DND-41 (cell line): ENCODE measurements at regions not wholly inside any gene's neighbourhood (a gene's known extent, or its start where the extent isn't known, plus 50 kb on each side); places are given as distances from the start of the nearest gene placed in this dataset.

Experiments
- ATAC-seq: fragments of 200-7000 bp; cut with Tn5 transposase; 3 replicates; pipeline ENCODE4 v1.9.1; 2021; ENCODE audit warnings: low read depth; ENCODE audit not compliant: insufficient read depth
- DNase-seq: peaks from one replicate; pipeline ENCODE4 v3.0.0-alpha.2; 2020
- H2AFZ ChIP-seq: 2 replicates; pipeline ENCODE4 v1.6.0; 2012; ENCODE audit warnings: low read depth, low read length
- H3K27ac ChIP-seq: 2 replicates; pipeline ENCODE4 v1.5.1; 2012; ENCODE audit warnings: low read length, inconsistent platforms
- H3K27me3 ChIP-seq: fragments of 200-600 bp; sonication (generic); 2 replicates; pipeline ENCODE4 v1.6.0; 2012; ENCODE audit warnings: low read length, mild to moderate bottlenecking, inconsistent platforms; ENCODE audit not compliant: insufficient read depth, poor library complexity
- H3K36me3 ChIP-seq: 2 replicates; pipeline ENCODE4 v1.5.1; 2012; ENCODE audit warnings: low read length, inconsistent platforms; ENCODE audit not compliant: insufficient read depth
- H3K4me1 ChIP-seq: 2 replicates; pipeline ENCODE4 v1.5.1; 2012; ENCODE audit warnings: mild to moderate bottlenecking, low read length; ENCODE audit not compliant: insufficient read depth
- H3K4me2 ChIP-seq: 2 replicates; pipeline ENCODE4 v1.6.0; 2012; ENCODE audit warnings: mild to moderate bottlenecking, moderate library complexity, low read length, inconsistent platforms; ENCODE audit not compliant: insufficient read depth
- H3K4me3 ChIP-seq, 2 experiments: fragments of 200-600 bp in 1 of 2; shearing (Covaris generic) in 1 of 2; 2 replicates each; pipeline ENCODE4 v1.5.1; 2012 to 2016; ENCODE audit warnings: inconsistent platforms in 2 of 2, low read length in 2 of 2, mild to moderate bottlenecking in 2 of 2, low read depth in 1 of 2, moderate library complexity in 1 of 2
- H3K79me2 ChIP-seq: 2 replicates; pipeline ENCODE4 v1.6.0; 2012; ENCODE audit warnings: low read length, inconsistent platforms; ENCODE audit not compliant: insufficient read depth
- H3K9ac ChIP-seq: 2 replicates; pipeline ENCODE4 v1.6.0; 2012; ENCODE audit warnings: low read depth, mild to moderate bottlenecking, inconsistent platforms, low read length, moderate library complexity
- H3K9me3 ChIP-seq: 2 replicates; pipeline ENCODE4 v1.5.1; 2012; ENCODE audit warnings: low read length, moderate library complexity, mild to moderate bottlenecking, inconsistent platforms; ENCODE audit not compliant: insufficient read depth, severe bottlenecking
- H4K20me1 ChIP-seq: 2 replicates; pipeline ENCODE4 v1.6.0; 2012; ENCODE audit warnings: low read length; ENCODE audit not compliant: insufficient read depth
- CTCF ChIP-seq: IDR thresholded peaks from 2 replicates; pipeline ENCODE4 v1.5.1; 2012; ENCODE audit warnings: borderline replicate concordance, low read length, moderate library complexity, mild to moderate bottlenecking; ENCODE audit not compliant: poor library complexity, severe bottlenecking; ENCODE audit errors: extremely low read depth
- EZH2 ChIP-seq: IDR thresholded peaks from 3 replicates; pipeline ENCODE4 v1.6.1; 2012; ENCODE audit warnings: borderline replicate concordance, low read depth, mild to moderate bottlenecking, moderate library complexity, low read length, inconsistent platforms; ENCODE audit not compliant: severe bottlenecking

- Histone ChIP-seq H3K9me3 (no peaks in the 10 kb centered on the region), H4K20me1 (no peaks in the 10 kb centered on the region), H3K9ac (no peak overlapping the region), H3K4me3 (no peak overlapping the region), H2AFZ (no peak overlapping the region), H3K27me3 (peaks cover 9% of the 10 kb centered on the region), H3K4me2 (no peak overlapping the region), H3K79me2 (no peaks in the 10 kb centered on the region), H3K36me3 (no peaks in the 10 kb centered on the region), H3K27ac (no peak overlapping the region), H3K4me1 (no peaks in the 10 kb centered on the region)
- ATAC-seq = no peak
- DNase-seq = no peak
- TF ChIP-seq EZH2 = no peak
- TF ChIP-seq CTCF = no peak
Observed at GRCh38 chr3:16059711-16060357, 114.6 kb upstream of the GALNT15 start.

GRCh38 chr3:16060358-16060852 is 114.1 kb upstream of the GALNT15 start:
- no peak for TF ChIP-seq EZH2
- TF ChIP-seq CTCF = no peak
- Histone ChIP-seq H4K20me1 (no peaks in the 10 kb centered on the region), H3K4me2 (no peak overlapping the region), H3K36me3 (no peaks in the 10 kb centered on the region), H3K27me3 (peaks cover 9% of the 10 kb centered on the region), H3K79me2 (no peaks in the 10 kb centered on the region), H2AFZ (no peak overlapping the region), H3K9me3 (no peaks in the 10 kb centered on the region), H3K4me3 (no peak overlapping the region), H3K9ac (no peak overlapping the region), H3K4me1 (0 out of 2 replicates have a peak, but pooled peaks cover 2% of the 10 kb centered on the region), H3K27ac (no peak overlapping the region)
- DNase-seq (no peak), ATAC-seq (no peak)

GRCh38 chr3:16060945-16061344 is 113.5 kb upstream of the GALNT15 start:
- DNase-seq (no peak), ATAC-seq (no peak)

More at GRCh38 chr3:16060945-16061344, 113.5 kb upstream of the GALNT15 start:
- no peak overlapping the region for H3K4me3 ChIP-seq
- H3K4me1 ChIP-seq = 0 out of 2 replicates have a peak, but pooled peaks cover 2% of the 10 kb centered on the region
- peaks cover 9% of the 10 kb centered on the region for H3K27me3 ChIP-seq
- no peaks in the 10 kb centered on the region for H3K9me3 ChIP-seq
- no peak overlapping the region for H3K9ac ChIP-seq
- no peaks in the 10 kb centered on the region for H3K36me3 ChIP-seq
- H4K20me1 ChIP-seq = no peaks in the 10 kb centered on the region
- H2AFZ ChIP-seq = no peak overlapping the region
- no peak overlapping the region for H3K4me2 ChIP-seq
- H3K79me2 ChIP-seq = no peaks in the 10 kb centered on the region
- H3K27ac ChIP-seq = no peak overlapping the region
- TF ChIP-seq EZH2 (no peak), CTCF (no peak)
